ENCODE measurements at regions not wholly inside any gene's neighbourhood (a gene's known extent, or its start where the extent isn't known, plus 50 kb on each side); places are given as distances from the start of the nearest gene placed in this dataset.

GRCh38 chr5:12716664-12717063, 812.4 kb upstream of the CTNND2 start:
- H3K4me3 ChIP-seq (ENCODE audit: control insufficient read depth, low read depth, low read length) = no peak overlapping the region
- no peak for DNase-seq (ENCODE audit: low read depth)
- no peak for TF ChIP-seq CTCF (IDR thresholded peaks at IDR 0.05; ENCODE audit: control insufficient read depth, insufficient read depth, low read depth, low read length, missing control alignments)

GRCh38 chr5:12707560-12707959, 803.3 kb upstream of the CTNND2 start:
- TF ChIP-seq CTCF (IDR thresholded peaks at IDR 0.05; ENCODE audit: control insufficient read depth, insufficient read depth, low read depth, low read length, missing control alignments) = no peak
- H3K4me3 ChIP-seq (ENCODE audit: control insufficient read depth, low read depth, low read length) = no peak overlapping the region
- no peak for DNase-seq (ENCODE audit: low read depth)

GRCh38 chr5:12704955-12705354, 800.7 kb upstream of the CTNND2 start:
- TF ChIP-seq CTCF (IDR thresholded peaks at IDR 0.05; ENCODE audit: control insufficient read depth, insufficient read depth, low read depth, low read length, missing control alignments) = no peak
- H3K4me3 ChIP-seq (ENCODE audit: control insufficient read depth, low read depth, low read length) = no peak overlapping the region
- no peak for DNase-seq (ENCODE audit: low read depth)

GRCh38 chr5:12703254-12703653, 799.0 kb upstream of the CTNND2 start:
- H3K4me3 ChIP-seq (ENCODE audit: control insufficient read depth, low read depth, low read length) = no peak overlapping the region
- no peak for DNase-seq (ENCODE audit: low read depth)
- TF ChIP-seq CTCF (IDR thresholded peaks at IDR 0.05; ENCODE audit: control insufficient read depth, insufficient read depth, low read depth, low read length, missing control alignments) = no peak

- no peak for TF ChIP-seq CTCF (IDR thresholded peaks at IDR 0.05; ENCODE audit: control insufficient read depth, insufficient read depth, low read depth, low read length, missing control alignments)
- no peak overlapping the region for H3K4me3 ChIP-seq (ENCODE audit: control insufficient read depth, low read depth, low read length)
- no peak for DNase-seq (ENCODE audit: low read depth)
These were observed 791.4 kb upstream of the CTNND2 start for GRCh38 chr5:12695651-12696050.

- no peak overlapping the region for H3K4me3 ChIP-seq (ENCODE audit: control insufficient read depth, low read depth, low read length)
- DNase-seq (ENCODE audit: low read depth) = no peak
- no peak for TF ChIP-seq CTCF (IDR thresholded peaks at IDR 0.05; ENCODE audit: control insufficient read depth, insufficient read depth, low read depth, low read length, missing control alignments)
These were observed 787.1 kb upstream of the CTNND2 start for GRCh38 chr5:12691330-12691729.

- no peak overlapping the region for H3K4me3 ChIP-seq (ENCODE audit: control insufficient read depth, low read depth, low read length)
- DNase-seq (ENCODE audit: low read depth) = no peak
- no peak for TF ChIP-seq CTCF (IDR thresholded peaks at IDR 0.05; ENCODE audit: control insufficient read depth, insufficient read depth, low read depth, low read length, missing control alignments)
These were observed 786.1 kb upstream of the CTNND2 start for GRCh38 chr5:12690361-12690760.

All from AG09309 (cell line).